ENCODE measurements at regions not wholly inside any gene's neighbourhood (a gene's known extent, or its start where the extent isn't known, plus 50 kb on each side); places are given as distances from the start of the nearest gene placed in this dataset.

DNA sequence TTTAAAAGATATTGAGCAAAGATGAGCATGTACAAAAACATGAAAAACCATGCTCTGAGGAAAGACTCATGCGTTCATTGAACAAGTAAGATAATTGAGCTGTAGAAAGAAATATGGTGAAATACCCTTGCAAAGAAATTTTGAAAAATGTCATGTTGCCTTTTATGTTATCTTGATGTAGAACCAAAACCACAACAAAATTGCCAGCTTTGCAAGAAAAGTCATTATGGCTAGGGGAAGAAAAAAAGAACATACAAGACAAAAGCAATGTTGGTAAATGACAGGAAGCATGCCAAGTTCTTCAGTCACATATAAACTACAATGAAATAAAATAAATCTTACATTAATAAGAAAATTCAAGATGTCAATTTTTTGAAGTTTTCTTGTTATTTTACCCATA is 368.0 kb downstream of the IRX1 start:
- H3K4me1 ChIP-seq (ENCODE audit: control insufficient read depth, insufficient read depth, low read length), result no peaks in the 10 kb centered on the region

DNA sequence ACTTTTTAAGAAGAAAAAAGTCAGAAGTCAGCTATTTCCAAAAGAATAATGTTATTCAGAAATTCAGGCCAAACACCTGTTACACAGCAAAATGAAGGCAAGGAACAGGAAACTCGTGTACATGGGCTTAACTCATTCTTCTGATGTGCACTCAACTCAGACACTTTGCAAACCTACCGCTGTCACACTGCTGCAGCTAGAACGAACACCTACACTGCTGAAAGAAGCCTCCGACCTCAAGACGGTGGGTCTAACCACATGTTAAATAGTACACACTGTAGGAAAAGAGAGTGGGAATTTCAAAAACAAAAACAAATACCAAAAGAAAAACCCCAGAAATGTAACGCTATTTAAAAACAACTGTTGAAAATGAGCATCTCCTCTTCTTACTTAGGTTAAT is 384.5 kb downstream of the IRX1 start:
- no peaks in the 10 kb centered on the region for H3K4me1 ChIP-seq (ENCODE audit: control insufficient read depth, insufficient read depth, low read length)
- no peak for DNase-seq (ENCODE audit: low read depth, low spot score)
- no CpG with 5 or more reads among the region's 6 CpGs for WGBS (ENCODE audit: insufficient coverage, insufficient read length)
- no peaks in the 10 kb centered on the region for H3K27me3 ChIP-seq (ENCODE audit: control insufficient read depth, insufficient read depth, low read length)
- no peak overlapping the region for H3K4me3 ChIP-seq (ENCODE audit: low read length)
- H3K9me3 ChIP-seq (ENCODE audit: control insufficient read depth, insufficient read depth, low read length), result no peaks in the 10 kb centered on the region
- no peak overlapping the region for H3K27ac ChIP-seq (ENCODE audit: low read length)
- no peaks in the 10 kb centered on the region for H3K36me3 ChIP-seq (ENCODE audit: control insufficient read depth, insufficient read depth, low read length)

More for the DNA sequence above, 368.0 kb downstream of the IRX1 start:
- no peak overlapping the region for H3K27ac ChIP-seq (ENCODE audit: low read length)
- WGBS (ENCODE audit: insufficient coverage, insufficient read length), result no CpG with 5 or more reads among the region's 1 CpG
- no peak for DNase-seq (ENCODE audit: low read depth, low spot score)
- no peak overlapping the region for H3K4me3 ChIP-seq (ENCODE audit: low read length)
- H3K36me3 ChIP-seq (ENCODE audit: control insufficient read depth, insufficient read depth, low read length), result no peaks in the 10 kb centered on the region
- H3K9me3 ChIP-seq (ENCODE audit: control insufficient read depth, insufficient read depth, low read length), result no peaks in the 10 kb centered on the region
- no peaks in the 10 kb centered on the region for H3K27me3 ChIP-seq (ENCODE audit: control insufficient read depth, insufficient read depth, low read length)

DNA sequence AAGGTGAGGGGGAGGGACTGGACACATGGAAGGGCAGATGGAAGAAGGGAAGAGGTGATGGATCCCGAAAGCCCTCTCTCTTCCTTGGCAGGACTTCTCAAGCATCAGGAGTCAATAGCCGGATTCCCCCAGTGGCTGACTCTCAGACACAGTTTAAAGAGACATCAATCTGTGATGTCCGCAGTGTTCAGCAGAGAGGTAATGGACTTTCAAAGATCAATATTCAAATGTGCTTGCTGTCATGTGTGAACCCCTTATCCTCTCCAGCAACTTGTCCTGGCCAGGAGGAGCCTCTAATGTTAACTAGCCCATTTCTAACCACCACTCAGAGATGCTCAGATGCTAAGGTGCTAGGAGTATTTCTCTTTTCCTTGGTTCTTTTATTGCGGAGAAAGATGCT is 392.2 kb downstream of the IRX1 start:
- Histone ChIP-seq H3K27ac (ENCODE audit: low read length) (no peak overlapping the region), H3K4me3 (ENCODE audit: low read length) (no peak overlapping the region), H3K4me1 (ENCODE audit: control insufficient read depth, insufficient read depth, low read length) (no peaks in the 10 kb centered on the region), H3K36me3 (ENCODE audit: control insufficient read depth, insufficient read depth, low read length) (no peaks in the 10 kb centered on the region), H3K27me3 (ENCODE audit: control insufficient read depth, insufficient read depth, low read length) (no peaks in the 10 kb centered on the region), H3K9me3 (ENCODE audit: control insufficient read depth, insufficient read depth, low read length) (no peaks in the 10 kb centered on the region)
- DNase-seq (ENCODE audit: low read depth, low spot score), result no peak
- WGBS (ENCODE audit: insufficient coverage, insufficient read length), result no CpG with 5 or more reads among the region's 4 CpGs

DNA sequence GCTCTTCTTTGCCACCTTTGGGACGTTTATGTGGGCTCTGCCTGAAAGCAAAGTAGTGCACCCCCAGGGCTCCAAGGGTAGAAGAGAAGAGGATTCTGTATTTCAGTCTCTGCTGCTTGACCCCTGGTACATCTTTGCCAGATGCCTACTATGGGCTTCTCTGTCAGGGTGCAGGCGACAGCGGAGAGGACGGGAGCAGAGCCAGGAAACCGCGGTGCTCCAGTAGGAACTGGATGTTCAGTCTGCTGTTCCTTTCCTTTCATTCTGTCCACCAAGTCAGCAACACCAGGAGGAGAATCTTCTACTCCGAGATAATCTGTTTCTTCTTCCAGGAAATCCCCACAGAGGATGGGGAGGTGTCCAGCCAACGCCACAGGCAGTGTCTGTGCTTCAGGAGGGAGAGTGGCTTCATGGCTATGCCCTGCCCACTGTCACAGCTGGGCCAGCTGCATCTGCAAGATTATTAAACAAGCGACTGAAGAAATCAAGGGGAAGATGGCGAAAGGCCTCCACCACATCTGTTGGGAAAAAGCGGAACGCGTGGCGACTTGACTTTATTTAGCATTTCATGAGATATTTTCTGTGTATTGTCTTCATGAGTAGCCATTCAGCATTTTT is 398.3 kb downstream of the IRX1 start:
- Histone ChIP-seq H3K4me1 (ENCODE audit: control insufficient read depth, insufficient read depth, low read length) (no peaks in the 10 kb centered on the region), H3K4me3 (ENCODE audit: low read length) (no peak overlapping the region), H3K27ac (ENCODE audit: low read length) (no peak overlapping the region), H3K36me3 (ENCODE audit: control insufficient read depth, insufficient read depth, low read length) (no peaks in the 10 kb centered on the region), H3K27me3 (ENCODE audit: control insufficient read depth, insufficient read depth, low read length) (no peaks in the 10 kb centered on the region), H3K9me3 (ENCODE audit: control insufficient read depth, insufficient read depth, low read length) (no peaks in the 10 kb centered on the region)
- no peak for DNase-seq (ENCODE audit: low read depth, low spot score)
- no CpG with 5 or more reads among the region's 14 CpGs for WGBS (ENCODE audit: insufficient coverage, insufficient read length)

DNA sequence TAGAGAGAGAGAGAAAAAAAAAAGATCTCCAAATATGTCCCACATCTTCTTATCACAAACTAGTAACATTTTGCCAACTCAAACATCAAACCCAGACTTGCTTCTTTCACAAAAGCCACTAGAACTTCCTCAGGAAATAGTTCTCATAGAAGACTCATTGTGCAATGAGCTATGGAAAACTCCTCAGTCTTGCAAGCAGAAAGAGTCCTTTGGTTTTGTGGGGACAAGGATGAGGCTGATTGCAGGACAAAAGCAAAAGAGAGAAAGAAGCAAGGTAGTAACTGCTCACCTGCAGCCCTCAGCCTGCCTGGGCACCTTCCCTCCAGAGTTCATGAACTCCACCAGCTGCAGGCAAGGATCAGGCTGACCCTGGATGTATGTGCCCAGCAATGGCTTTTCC is 399.0 kb downstream of the IRX1 start:
- Histone ChIP-seq H3K27ac (ENCODE audit: low read length) (no peak overlapping the region), H3K36me3 (ENCODE audit: control insufficient read depth, insufficient read depth, low read length) (no peaks in the 10 kb centered on the region), H3K9me3 (ENCODE audit: control insufficient read depth, insufficient read depth, low read length) (no peaks in the 10 kb centered on the region), H3K27me3 (ENCODE audit: control insufficient read depth, insufficient read depth, low read length) (no peaks in the 10 kb centered on the region), H3K4me3 (ENCODE audit: low read length) (no peak overlapping the region), H3K4me1 (ENCODE audit: control insufficient read depth, insufficient read depth, low read length) (no peaks in the 10 kb centered on the region)
- DNase-seq (ENCODE audit: low read depth, low spot score), result no peak

DNA sequence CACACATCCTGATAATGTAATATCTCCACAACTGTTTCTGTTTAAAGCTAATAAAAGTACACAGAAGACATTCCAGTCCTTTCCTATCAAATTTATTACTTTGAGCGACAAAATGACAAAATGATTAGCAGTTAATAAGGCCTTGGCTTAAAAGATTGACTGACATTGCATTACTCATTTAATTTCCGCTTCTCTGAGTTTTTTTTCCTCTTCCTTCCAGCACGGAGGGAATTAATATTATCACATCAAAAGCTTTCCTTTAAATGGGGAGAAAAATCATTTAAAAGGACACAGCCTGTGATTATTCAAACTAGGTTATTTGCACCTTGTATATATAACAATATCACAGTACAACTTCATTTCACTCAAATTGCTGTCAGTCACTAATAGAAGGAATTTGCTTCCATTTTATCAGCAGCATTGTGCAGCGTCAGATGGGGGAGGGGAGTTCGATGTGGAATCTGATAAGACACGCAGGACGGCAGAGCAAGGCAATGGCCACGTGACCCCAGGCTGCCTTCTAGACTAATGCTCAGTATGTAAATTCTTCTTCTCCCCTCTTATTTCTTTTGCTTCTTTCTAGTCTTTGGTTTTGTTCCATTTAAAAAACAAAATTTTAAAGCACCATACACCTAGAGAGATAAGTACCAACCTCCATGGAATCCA is 400.5 kb downstream of the IRX1 start:
- no peaks in the 10 kb centered on the region for H3K36me3 ChIP-seq (ENCODE audit: control insufficient read depth, insufficient read depth, low read length)
- no peaks in the 10 kb centered on the region for H3K27me3 ChIP-seq (ENCODE audit: control insufficient read depth, insufficient read depth, low read length)
- no peak overlapping the region for H3K27ac ChIP-seq (ENCODE audit: low read length)
- H3K9me3 ChIP-seq (ENCODE audit: control insufficient read depth, insufficient read depth, low read length), result no peaks in the 10 kb centered on the region
- no peak overlapping the region for H3K4me3 ChIP-seq (ENCODE audit: low read length)
- DNase-seq (ENCODE audit: low read depth, low spot score), result no peak
- no CpG with 5 or more reads among the region's 8 CpGs for WGBS (ENCODE audit: insufficient coverage, insufficient read length)
- H3K4me1 ChIP-seq (ENCODE audit: control insufficient read depth, insufficient read depth, low read length), result no peaks in the 10 kb centered on the region

DNA sequence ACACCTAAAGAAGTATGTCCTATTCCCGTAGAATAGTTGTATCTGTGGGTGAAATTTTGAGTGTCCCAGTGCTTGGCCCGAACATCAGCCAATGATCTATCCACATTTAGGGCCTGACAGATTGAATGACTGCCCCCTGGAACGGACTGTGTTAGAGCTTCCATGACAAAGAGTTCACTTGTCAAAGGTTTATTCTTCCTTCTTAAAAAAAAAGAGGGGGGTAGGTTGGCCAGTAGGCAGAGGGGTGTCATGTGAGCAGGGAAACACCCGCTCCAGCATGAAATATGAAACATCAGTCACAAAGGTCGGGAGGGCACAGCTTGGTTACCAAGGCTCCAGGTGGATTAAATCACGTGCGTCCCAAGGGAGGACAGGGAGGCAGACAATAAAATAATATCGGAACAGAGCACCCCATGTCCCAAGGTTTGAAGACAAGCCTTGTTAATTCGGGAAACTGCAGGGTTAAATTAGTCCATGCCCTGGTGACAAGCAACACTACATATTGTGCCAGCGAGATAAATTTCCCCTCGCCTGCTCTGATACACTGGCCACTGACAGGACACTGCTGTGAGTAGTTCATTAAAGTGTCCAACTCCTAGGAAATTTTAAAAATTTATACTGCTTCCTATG is 401.2 kb downstream of the IRX1 start:
- no CpG with 5 or more reads among the region's 11 CpGs for WGBS (ENCODE audit: insufficient coverage, insufficient read length)
- no peak for DNase-seq (ENCODE audit: low read depth, low spot score)
- Histone ChIP-seq H3K27ac (ENCODE audit: low read length) (no peak overlapping the region), H3K9me3 (ENCODE audit: control insufficient read depth, insufficient read depth, low read length) (no peaks in the 10 kb centered on the region), H3K4me1 (ENCODE audit: control insufficient read depth, insufficient read depth, low read length) (no peaks in the 10 kb centered on the region), H3K36me3 (ENCODE audit: control insufficient read depth, insufficient read depth, low read length) (no peaks in the 10 kb centered on the region), H3K27me3 (ENCODE audit: control insufficient read depth, insufficient read depth, low read length) (no peaks in the 10 kb centered on the region), H3K4me3 (ENCODE audit: low read length) (no peak overlapping the region)

DNA sequence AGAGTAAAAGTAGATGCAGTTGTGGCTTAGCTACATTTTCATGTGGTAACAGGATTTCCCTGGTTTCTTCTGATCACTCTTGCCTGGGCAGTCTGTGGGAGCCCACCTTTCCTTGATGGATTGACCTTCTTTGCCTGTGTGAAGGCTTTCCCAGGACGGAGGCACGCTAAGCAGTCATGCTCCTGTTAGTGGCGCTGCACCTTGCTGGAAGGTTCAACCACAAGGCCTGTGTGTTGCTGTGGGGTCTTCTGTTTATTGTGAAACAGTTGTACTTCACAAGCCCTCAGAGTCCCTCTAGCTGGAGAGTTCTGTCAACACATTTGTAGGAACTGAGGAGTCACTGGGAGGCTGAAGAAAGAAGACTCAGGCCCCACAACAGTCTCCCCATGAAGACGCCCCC is 402.0 kb downstream of the IRX1 start:
- no peak for DNase-seq (ENCODE audit: low read depth, low spot score)
- H3K36me3 ChIP-seq (ENCODE audit: control insufficient read depth, insufficient read depth, low read length), result no peaks in the 10 kb centered on the region
- no peak overlapping the region for H3K27ac ChIP-seq (ENCODE audit: low read length)
- no peaks in the 10 kb centered on the region for H3K9me3 ChIP-seq (ENCODE audit: control insufficient read depth, insufficient read depth, low read length)
- no peaks in the 10 kb centered on the region for H3K4me1 ChIP-seq (ENCODE audit: control insufficient read depth, insufficient read depth, low read length)
- no peak overlapping the region for H3K4me3 ChIP-seq (ENCODE audit: low read length)
- no peaks in the 10 kb centered on the region for H3K27me3 ChIP-seq (ENCODE audit: control insufficient read depth, insufficient read depth, low read length)
- no CpG with 5 or more reads among the region's 4 CpGs for WGBS (ENCODE audit: insufficient coverage, insufficient read length)

DNA sequence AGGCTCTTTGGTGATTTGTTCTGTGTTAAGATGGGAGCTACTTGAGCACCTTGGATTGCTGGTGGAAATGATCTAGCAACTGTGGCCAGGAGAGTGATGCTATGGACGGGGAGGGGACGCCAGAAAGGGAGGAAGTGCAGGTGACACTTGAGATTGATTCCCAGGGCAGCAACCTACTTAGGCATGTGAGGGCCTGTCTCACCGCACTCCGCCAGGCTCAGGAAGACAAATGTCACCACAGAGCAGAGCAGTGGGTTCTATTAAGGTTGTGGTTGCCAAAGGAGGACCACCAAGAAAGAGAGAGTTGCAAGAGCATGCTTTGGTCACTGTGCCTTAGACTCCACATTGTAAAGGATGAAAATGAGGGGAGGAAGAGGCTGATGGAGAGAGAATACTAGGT is 404.3 kb downstream of the IRX1 start:
- no peaks in the 10 kb centered on the region for H3K9me3 ChIP-seq (ENCODE audit: control insufficient read depth, insufficient read depth, low read length)
- DNase-seq (ENCODE audit: low read depth, low spot score), result no peak

DNA sequence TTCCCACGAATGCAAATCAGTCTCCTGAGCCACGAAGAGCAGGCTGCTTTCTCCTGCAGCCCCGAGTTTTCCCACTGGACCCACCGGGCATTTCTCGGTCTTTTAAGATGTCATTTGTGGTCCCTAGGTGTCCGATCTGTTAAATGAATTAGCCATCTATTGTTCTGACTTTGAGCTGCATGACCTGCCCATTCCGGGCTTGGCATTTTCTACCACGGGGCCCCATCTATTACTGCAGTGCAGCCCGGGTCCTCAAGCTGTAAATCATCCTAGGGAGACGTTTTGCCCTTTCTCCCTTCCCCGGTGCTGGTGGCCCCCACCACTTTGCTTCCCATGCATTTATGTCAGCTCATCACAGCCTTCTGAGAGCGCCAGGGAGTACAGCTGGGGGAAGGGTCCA is 405.4 kb downstream of the IRX1 start:
- no CpG with 5 or more reads among the region's 12 CpGs for WGBS (ENCODE audit: insufficient coverage, insufficient read length)
- Histone ChIP-seq H3K4me1 (ENCODE audit: control insufficient read depth, insufficient read depth, low read length) (no peaks in the 10 kb centered on the region), H3K36me3 (ENCODE audit: control insufficient read depth, insufficient read depth, low read length) (no peaks in the 10 kb centered on the region), H3K27me3 (ENCODE audit: control insufficient read depth, insufficient read depth, low read length) (no peaks in the 10 kb centered on the region), H3K4me3 (ENCODE audit: low read length) (no peak overlapping the region), H3K27ac (ENCODE audit: low read length) (no peak overlapping the region), H3K9me3 (ENCODE audit: control insufficient read depth, insufficient read depth, low read length) (no peaks in the 10 kb centered on the region)
- no peak for DNase-seq (ENCODE audit: low read depth, low spot score)

More for the DNA sequence above, 404.3 kb downstream of the IRX1 start:
- no peaks in the 10 kb centered on the region for H3K36me3 ChIP-seq (ENCODE audit: control insufficient read depth, insufficient read depth, low read length)
- H3K4me1 ChIP-seq (ENCODE audit: control insufficient read depth, insufficient read depth, low read length), result no peaks in the 10 kb centered on the region
- H3K27me3 ChIP-seq (ENCODE audit: control insufficient read depth, insufficient read depth, low read length), result no peaks in the 10 kb centered on the region
- no peak overlapping the region for H3K27ac ChIP-seq (ENCODE audit: low read length)
- no CpG with 5 or more reads among the region's 4 CpGs for WGBS (ENCODE audit: insufficient coverage, insufficient read length)
- no peak overlapping the region for H3K4me3 ChIP-seq (ENCODE audit: low read length)

Measured in iPS DF 6.9 (cell line).